Stimulated activated naive CD8-positive, alpha-beta T cell treated with anti-CD3 and anti-CD28 coated beads, Interleukin-15, amount 100 ng/mL, for 72 hours (primary cell): ENCODE measurements at regions not wholly inside any gene's neighbourhood (a gene's known extent, or its start where the extent isn't known, plus 50 kb on each side); places are given as distances from the start of the nearest gene placed in this dataset.
"Not testable (repeated sequence)": the region's sequence is repeated elsewhere in the genome, so short reads cannot be mapped to it uniquely, and the experiment has no call there.

ENCODE experiments used
- ATAC-seq: fragments of 150-1000 bp; cut with Tn5 transposase; 2 replicates; pipeline ENCODE4 v1.10.0; 2021; ENCODE audit warnings: mild to moderate bottlenecking, moderate library complexity
- DNase-seq, 2 donors: peaks; one replicate each; pipeline ENCODE4 v3.0.0; 2021 to 2022
- H3K27ac Mint-ChIP-seq, 2 donors: one replicate each; pipeline ENCODE4 v1.8.0; 2022; ENCODE audit warnings: mild to moderate bottlenecking in 2 of 2, mixed read lengths in 2 of 2, moderate library complexity in 2 of 2
- H3K27me3 Mint-ChIP-seq: one replicate; pipeline ENCODE4 v1.8.0; 2022; ENCODE audit warnings: mixed read lengths
- H3K4me1 Mint-ChIP-seq: one replicate; pipeline ENCODE4 v1.8.0; 2022; ENCODE audit warnings: mild to moderate bottlenecking, mixed read lengths
- H3K4me3 Mint-ChIP-seq, 2 donors: one replicate each; pipeline ENCODE4 v1.8.0; 2022; ENCODE audit warnings: mild to moderate bottlenecking in 2 of 2, mixed read lengths in 2 of 2, moderate library complexity in 1 of 2
- H3K9me3 Mint-ChIP-seq, 2 donors: one replicate each; pipeline ENCODE4 v1.8.0; 2022; ENCODE audit warnings: mixed read lengths in 2 of 2

GRCh38 chr2:14016289-14016955 lies 616.1 kb upstream of the LRATD1 start:
- DNase-seq (no peak), ATAC-seq (no peak)
- no peak overlapping the region for H3K4me3 Mint-ChIP-seq
- no peaks in the 10 kb centered on the region for H3K27me3 Mint-ChIP-seq
- no peaks in the 10 kb centered on the region for H3K4me1 Mint-ChIP-seq
- no peaks in the 10 kb centered on the region for H3K9me3 Mint-ChIP-seq
- H3K27ac Mint-ChIP-seq = no peak overlapping the region

DNA sequence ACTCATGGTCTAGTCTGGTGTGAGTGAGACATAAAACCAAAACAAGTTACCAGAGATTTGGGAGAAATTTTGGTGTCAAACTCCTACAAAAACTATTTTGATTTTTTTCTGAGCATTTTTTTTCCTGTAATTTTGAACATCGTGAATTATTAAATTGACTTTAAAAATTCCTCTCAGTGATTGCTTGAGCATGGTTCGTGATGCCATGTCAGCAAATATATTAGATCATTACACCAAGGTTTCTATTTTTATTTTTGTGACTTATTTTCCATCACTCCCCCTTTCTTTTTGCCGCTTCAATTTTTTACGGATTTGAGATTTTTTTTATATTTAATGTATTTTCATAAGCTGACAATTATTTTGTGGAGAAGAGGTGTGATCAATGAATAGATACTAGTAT lies 613.9 kb upstream of the LRATD1 start:
- no peaks in the 10 kb centered on the region for H3K9me3 Mint-ChIP-seq
- no peak overlapping the region for H3K27ac Mint-ChIP-seq
- no peaks in the 10 kb centered on the region for H3K27me3 Mint-ChIP-seq

DNA sequence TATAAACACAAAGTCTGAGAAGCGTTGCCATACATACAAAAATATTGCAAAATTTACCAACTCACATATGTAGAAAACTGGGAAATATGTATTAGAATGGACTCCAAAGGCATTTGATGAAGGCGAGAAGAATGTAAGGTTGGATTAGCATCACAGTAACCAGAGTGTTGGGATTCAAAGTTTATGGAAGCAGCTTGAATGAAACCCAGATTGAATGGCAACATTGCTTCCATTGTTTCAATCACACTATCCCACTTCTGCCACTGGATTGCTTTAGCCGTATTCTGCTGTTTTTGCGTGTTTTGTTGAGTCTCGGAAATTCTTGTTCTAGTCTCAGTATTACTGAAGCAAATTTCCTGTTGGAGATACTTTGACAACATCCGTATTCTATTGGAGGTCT lies 609.0 kb upstream of the LRATD1 start:
- Mint-ChIP-seq H3K27ac (no peak overlapping the region), H3K9me3 (no peaks in the 10 kb centered on the region), H3K27me3 (no peaks in the 10 kb centered on the region), H3K4me3 (no peak overlapping the region), H3K4me1 (no peaks in the 10 kb centered on the region)
- no peak for ATAC-seq
- DNase-seq = no peak

More for the DNA sequence above, 613.9 kb upstream of the LRATD1 start:
- no peaks in the 10 kb centered on the region for H3K4me1 Mint-ChIP-seq
- no peak overlapping the region for H3K4me3 Mint-ChIP-seq
- ATAC-seq = no peak
- no peak for DNase-seq

- no peak overlapping the region for H3K4me3 Mint-ChIP-seq
- no peaks in the 10 kb centered on the region for H3K4me1 Mint-ChIP-seq
- H3K27ac Mint-ChIP-seq = no peak overlapping the region
- ATAC-seq (no peak), DNase-seq (no peak)
- H3K9me3 Mint-ChIP-seq = peaks cover 19 to 22% of the 10 kb centered on the region in 2 donors
- H3K27me3 Mint-ChIP-seq = no peaks in the 10 kb centered on the region
These were observed 593.4 kb upstream of the LRATD1 start for GRCh38 chr2:14039134-14039533.

- Mint-ChIP-seq H3K27me3 (no peaks in the 10 kb centered on the region), H3K27ac (no peak overlapping the region), H3K4me3 (no peak overlapping the region), H3K4me1 (no peaks in the 10 kb centered on the region), H3K9me3 (peaks cover 8 to 9% of the 10 kb centered on the region in 2 donors)
- DNase-seq (no peak), ATAC-seq (no peak)
These were observed 585.0 kb upstream of the LRATD1 start for GRCh38 chr2:14047491-14047890.

GRCh38 chr2:14051401-14051800 lies 581.1 kb upstream of the LRATD1 start:
- ATAC-seq (no peak), DNase-seq (no peak)
- peaks cover 8 to 9% of the 10 kb centered on the region in 2 donors for H3K9me3 Mint-ChIP-seq
- no peaks in the 10 kb centered on the region for H3K27me3 Mint-ChIP-seq
- H3K27ac Mint-ChIP-seq = no peak overlapping the region
- no peak overlapping the region for H3K4me3 Mint-ChIP-seq
- H3K4me1 Mint-ChIP-seq = no peaks in the 10 kb centered on the region

DNA sequence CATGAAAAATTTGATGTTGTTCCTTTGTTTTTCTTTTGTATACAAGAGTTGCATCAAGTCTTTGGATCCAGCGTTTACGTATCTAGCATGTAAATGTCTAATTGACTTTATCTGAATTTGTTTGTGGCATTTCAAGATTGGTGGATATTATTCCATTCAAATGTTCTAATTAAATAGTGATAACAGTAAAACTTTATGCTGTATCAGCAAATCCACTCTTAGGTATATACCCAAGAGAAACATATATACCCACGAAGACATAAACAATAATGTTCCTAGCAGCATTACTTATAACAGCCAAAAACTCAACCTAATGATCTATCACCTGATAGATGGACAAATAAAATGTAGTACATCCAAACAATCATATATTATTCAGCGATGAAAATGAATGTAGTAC lies 579.4 kb upstream of the LRATD1 start:
- Mint-ChIP-seq H3K4me3 (no peak overlapping the region), H3K4me1 (no peaks in the 10 kb centered on the region)
- DNase-seq = no peak

GRCh38 chr2:14064346-14064745 lies 568.2 kb upstream of the LRATD1 start:
- no peaks in the 10 kb centered on the region for H3K27me3 Mint-ChIP-seq

More for the DNA sequence above, 579.4 kb upstream of the LRATD1 start:
- Mint-ChIP-seq H3K9me3 (peaks cover 1 to 4% of the 10 kb centered on the region in 2 donors), H3K27me3 (no peaks in the 10 kb centered on the region), H3K27ac (no peak overlapping the region)
- no peak for ATAC-seq

DNA sequence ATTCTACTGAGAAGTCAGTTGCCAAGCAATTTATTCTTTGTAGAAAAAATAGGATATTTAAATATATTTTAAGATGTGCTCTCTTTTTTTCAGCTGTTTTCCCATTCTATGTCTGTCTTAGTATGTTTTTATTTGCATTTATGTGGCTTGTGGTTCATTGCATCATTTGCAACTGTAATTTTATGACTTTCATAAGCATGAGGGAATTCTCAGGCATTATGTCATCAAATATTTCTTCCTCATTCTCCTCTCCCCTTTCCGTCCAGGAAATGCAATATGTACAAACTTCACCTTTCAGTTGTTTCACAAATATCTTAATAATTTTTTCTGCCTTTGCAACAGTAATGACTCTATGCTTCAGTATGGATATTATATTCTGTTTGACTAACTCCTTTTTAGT lies 560.2 kb upstream of the LRATD1 start:
- H3K27me3 Mint-ChIP-seq = no peaks in the 10 kb centered on the region
- H3K4me3 Mint-ChIP-seq = no peak overlapping the region
- H3K9me3 Mint-ChIP-seq = peaks cover 0 to 5% of the 10 kb centered on the region in 2 donors
- ATAC-seq (no peak), DNase-seq (no peak)
- H3K4me1 Mint-ChIP-seq = no peaks in the 10 kb centered on the region
- no peak overlapping the region for H3K27ac Mint-ChIP-seq

More at GRCh38 chr2:14064346-14064745, 568.2 kb upstream of the LRATD1 start:
- Mint-ChIP-seq H3K4me1 (no peaks in the 10 kb centered on the region), H3K27ac (no peak overlapping the region), H3K4me3 (no peak overlapping the region), H3K9me3 (no peaks in the 10 kb centered on the region)
- ATAC-seq (no peak), DNase-seq (no peak)

GRCh38 chr2:14074691-14075090 lies 557.8 kb upstream of the LRATD1 start:
- Mint-ChIP-seq H3K4me3 (no peak overlapping the region), H3K27me3 (no peaks in the 10 kb centered on the region), H3K9me3 (peaks cover 0 to 5% of the 10 kb centered on the region in 2 donors), H3K27ac (no peak overlapping the region), H3K4me1 (no peaks in the 10 kb centered on the region)
- DNase-seq = no peak
- ATAC-seq = no peak

GRCh38 chr2:14079576-14079975 lies 552.9 kb upstream of the LRATD1 start:
- ATAC-seq (no peak), DNase-seq (no peak)
- Mint-ChIP-seq H3K9me3 (peaks cover 13 to 18% of the 10 kb centered on the region in 2 donors), H3K4me1 (no peaks in the 10 kb centered on the region), H3K4me3 (no peak overlapping the region), H3K27ac (no peak overlapping the region), H3K27me3 (no peaks in the 10 kb centered on the region)

DNA sequence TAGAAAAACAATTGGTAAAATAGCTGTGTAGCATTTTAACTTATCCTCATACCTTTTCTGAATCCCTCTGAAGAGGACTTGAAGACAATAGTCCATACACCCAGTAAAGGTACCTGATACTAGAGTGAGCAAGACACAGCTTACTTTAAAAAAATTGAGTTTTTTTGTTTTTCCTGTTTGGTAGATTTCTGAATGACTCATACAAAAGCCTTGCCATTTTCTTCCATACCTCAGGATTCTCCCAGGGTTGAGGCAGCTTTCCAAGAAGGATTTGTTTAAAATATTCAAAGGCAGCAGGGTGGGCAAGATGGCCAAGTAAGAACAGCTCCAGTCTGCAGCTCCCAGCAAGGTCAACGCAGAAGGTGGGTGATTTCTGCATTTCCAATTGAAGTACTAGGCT lies 551.0 kb upstream of the LRATD1 start:
- Mint-ChIP-seq H3K27me3 (no peaks in the 10 kb centered on the region), H3K9me3 (peaks cover 16 to 18% of the 10 kb centered on the region in 2 donors), H3K27ac (no peak overlapping the region), H3K4me1 (no peaks in the 10 kb centered on the region), H3K4me3 (no peak overlapping the region)
- ATAC-seq = no peak
- no peak for DNase-seq

DNA sequence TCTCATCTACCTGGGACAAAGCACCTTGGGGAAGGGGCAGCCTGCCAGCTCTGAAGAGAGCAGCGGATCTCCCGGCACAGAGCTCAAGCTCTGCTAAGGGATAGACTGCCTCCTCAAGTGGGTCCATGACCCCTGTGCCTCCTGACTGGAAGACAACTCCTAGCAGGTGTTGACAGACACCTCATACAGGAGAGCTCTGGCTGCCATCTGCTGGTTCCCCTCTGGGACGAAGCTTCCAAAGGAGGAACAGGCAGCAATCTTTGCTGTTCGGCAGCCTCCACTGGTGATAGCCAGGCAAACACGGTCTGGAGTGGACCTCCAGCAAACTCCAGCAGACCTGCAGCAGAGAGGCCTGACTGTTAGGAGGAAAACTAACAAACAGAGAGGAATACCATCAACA lies 549.9 kb upstream of the LRATD1 start:
- DNase-seq (no peak), ATAC-seq (no peak)
- H3K9me3 Mint-ChIP-seq = peaks cover 16 to 18% of the 10 kb centered on the region in 2 donors
- no peaks in the 10 kb centered on the region for H3K4me1 Mint-ChIP-seq
- no peak overlapping the region for H3K4me3 Mint-ChIP-seq
- H3K27ac Mint-ChIP-seq = no peak overlapping the region
- H3K27me3 Mint-ChIP-seq = no peaks in the 10 kb centered on the region

DNA sequence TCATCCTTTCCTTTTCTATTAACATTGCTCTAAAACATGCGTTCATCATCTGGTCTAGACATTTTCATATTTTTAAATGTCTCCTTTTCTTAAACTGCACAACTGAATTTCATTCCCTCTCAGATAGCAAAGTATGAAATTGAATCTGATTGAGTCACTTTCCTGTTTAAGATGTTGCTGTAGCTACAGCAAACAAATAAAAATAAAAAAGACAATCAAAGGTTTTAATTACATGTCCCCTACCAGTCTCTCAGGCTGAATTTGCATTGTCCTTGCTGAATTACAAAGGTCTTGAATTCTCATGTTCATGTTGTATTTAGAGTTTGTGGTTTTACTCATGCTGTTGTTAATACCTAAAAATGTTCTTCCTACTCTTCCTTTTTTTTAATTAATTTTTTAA lies 537.9 kb upstream of the LRATD1 start:
- Mint-ChIP-seq H3K4me1 (no peaks in the 10 kb centered on the region), H3K9me3 (peaks cover 4 to 11% of the 10 kb centered on the region in 2 donors), H3K27me3 (no peaks in the 10 kb centered on the region), H3K27ac (no peak overlapping the region), H3K4me3 (no peak overlapping the region)
- no peak for DNase-seq
- no peak for ATAC-seq

- H3K27me3 Mint-ChIP-seq = not testable (repeated sequence)
These were observed 533.4 kb upstream of the LRATD1 start for GRCh38 chr2:14099101-14099500.

GRCh38 chr2:14114275-14114674 lies 518.2 kb upstream of the LRATD1 start:
- Mint-ChIP-seq H3K4me1 (no peaks in the 10 kb centered on the region), H3K4me3 (no peak overlapping the region), H3K9me3 (no peaks in the 10 kb centered on the region), H3K27ac (no peak overlapping the region), H3K27me3 (no peaks in the 10 kb centered on the region)
- ATAC-seq = no peak
- DNase-seq = no peak

More at GRCh38 chr2:14099101-14099500, 533.4 kb upstream of the LRATD1 start:
- DNase-seq, ATAC-seq, H3K4me3 Mint-ChIP-seq, H3K4me1 Mint-ChIP-seq, H3K27ac Mint-ChIP-seq: not testable (repeated sequence)
- H3K9me3 Mint-ChIP-seq = peaks cover 4 to 40% of the 10 kb centered on the region in 2 donors

DNA sequence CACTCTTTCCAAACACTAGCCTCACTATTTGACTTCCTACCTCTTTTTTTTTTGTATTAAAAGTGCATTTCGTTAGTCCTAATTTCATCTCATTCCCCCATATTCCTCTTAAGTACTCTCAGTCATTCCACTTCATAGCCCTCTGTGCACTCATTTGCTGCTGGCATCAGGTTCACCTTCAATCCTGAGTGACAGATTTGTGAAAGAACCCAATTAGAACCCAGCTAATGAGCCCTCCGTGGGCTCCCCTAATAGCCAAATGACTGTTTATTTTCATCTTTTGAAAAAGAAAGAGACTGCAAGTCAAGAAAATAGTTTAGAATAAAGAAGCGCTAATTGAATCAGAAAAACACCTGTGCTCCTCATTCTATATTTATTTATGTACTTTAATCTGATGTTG lies 512.1 kb upstream of the LRATD1 start:
- H3K27me3 Mint-ChIP-seq = no peaks in the 10 kb centered on the region
- DNase-seq (no peak), ATAC-seq (no peak)
- no peak overlapping the region for H3K4me3 Mint-ChIP-seq
- H3K27ac Mint-ChIP-seq = no peak overlapping the region
- no peaks in the 10 kb centered on the region for H3K4me1 Mint-ChIP-seq
- H3K9me3 Mint-ChIP-seq = peaks cover 5 to 7% of the 10 kb centered on the region in 2 donors
